A673 (cell line): ENCODE measurements at regions not wholly inside any gene's neighbourhood (a gene's known extent, or its start where the extent isn't known, plus 50 kb on each side); places are given as distances from the start of the nearest gene placed in this dataset.

Experiments used
- BruUV-seq: library from RNA; stranded (reverse); fragments of 400-500 nt; replicated peaks from 2 replicates; lab custom pipeline; 2021; lab: Mats Ljungman, UMichigan
- CTCF ChIA-PET: fragments of 300-600 bp; sonication (Branson Sonifier 250); formaldehyde crosslinking; loops from one replicate; lab custom pipeline; 2022; ENCODE audit warnings: antibody characterized with exemption; lab: Charles Lee
- POLR2A ChIA-PET: fragments of 300-600 bp; sonication (Branson Sonifier 250); formaldehyde crosslinking; loops from one replicate; lab custom pipeline; 2022; ENCODE audit warnings: antibody characterized with exemption; ENCODE audit not compliant: low non-redundant PET; lab: Charles Lee
- DNase-seq: peaks from one replicate; pipeline ENCODE4 v3.0.0-alpha.2; 2015; ENCODE audit warnings: low spot score
- H3K27ac ChIP-seq: fragments of 200-600 bp; sonication (generic); 2 replicates; pipeline ENCODE4 v1.5.1; 2016; ENCODE audit warnings: mixed run types, low read depth, mild to moderate bottlenecking, mixed read lengths, antibody characterized with exemption, low read length; ENCODE audit not compliant: poor library complexity, severe bottlenecking
- H3K27me3 ChIP-seq: fragments of 200-600 bp; sonication (generic); replicated peaks from 2 replicates; pipeline ENCODE4 v1.6.1; 2017; ENCODE audit warnings: mixed run types, low read depth, mild to moderate bottlenecking, mixed read lengths, antibody characterized with exemption, low read length; ENCODE audit not compliant: insufficient read depth, poor library complexity
- H3K36me3 ChIP-seq: fragments of 200-600 bp; sonication (generic); 2 replicates; pipeline ENCODE4 v1.6.1; 2016; ENCODE audit warnings: mixed run types, mild to moderate bottlenecking, mixed read lengths, antibody characterized with exemption, low read length; ENCODE audit not compliant: insufficient read depth, poor library complexity, severe bottlenecking
- H3K4me1 ChIP-seq: fragments of 200-600 bp; sonication (generic); 2 replicates; pipeline ENCODE4 v1.6.1; 2017; ENCODE audit warnings: mixed run types, mild to moderate bottlenecking, mixed read lengths, antibody characterized with exemption, low read length; ENCODE audit not compliant: insufficient read depth, poor library complexity, severe bottlenecking
- H3K4me3 ChIP-seq: fragments of 200-600 bp; sonication (generic); 2 replicates; pipeline ENCODE4 v1.5.1; 2016; ENCODE audit warnings: low read depth, mixed run types, mild to moderate bottlenecking, mixed read lengths, low read length; ENCODE audit not compliant: poor library complexity, severe bottlenecking
- H3K9me3 ChIP-seq: fragments of 200-600 bp; sonication (generic); 2 replicates; pipeline ENCODE4 v1.6.1; 2016; ENCODE audit warnings: mixed run types, low read depth, mild to moderate bottlenecking, mixed read lengths, antibody characterized with exemption, low read length; ENCODE audit not compliant: poor library complexity, severe bottlenecking
- CTCF ChIP-seq: fragments of 300-800, 200-600 bp; sonication (generic); conservative IDR thresholded peaks from 2 replicates; pipeline ENCODE4 v1.5.1; 2017; ENCODE audit warnings: low read depth, mild to moderate bottlenecking, antibody characterized with exemption, low read length, moderate library complexity, mixed read lengths
- EZH2 ChIP-seq: fragments of 200-600 bp; sonication (generic); IDR thresholded peaks from 2 replicates; pipeline ENCODE4 v1.6.1; 2017; ENCODE audit warnings: borderline replicate concordance, low read depth, mild to moderate bottlenecking, mixed read lengths, antibody characterized with exemption, low read length; ENCODE audit not compliant: poor library complexity, severe bottlenecking
- intact Hi-C: fragments of 100-400 bp; cut with micrococcal nuclease; formaldehyde crosslinking; loops from one replicate; pipeline ENCODE4 v1.10.0; 2022; ENCODE audit not compliant: unreplicated experiment

GRCh38 chr2:15775753-15776628, 164.4 kb upstream of the MYCN start:
- BruUV-seq = no TSS peak
- CTCF ChIA-PET = no interaction called here
- POLR2A ChIA-PET = no interaction called here
- intact Hi-C loops = no loop called here
- TF ChIP-seq EZH2 = no peak
- no peak for TF ChIP-seq CTCF
- H3K4me1 ChIP-seq = no peaks in the 10 kb centered on the region
- H3K27ac ChIP-seq = no peak overlapping the region
- H3K27me3 ChIP-seq = no peaks in the 10 kb centered on the region
- H3K36me3 ChIP-seq = no peaks in the 10 kb centered on the region
- H3K4me3 ChIP-seq = no peak overlapping the region
- no peak for DNase-seq
- no peaks in the 10 kb centered on the region for H3K9me3 ChIP-seq

- no peak for DNase-seq
- H3K4me1 ChIP-seq = no peaks in the 10 kb centered on the region
- H3K27ac ChIP-seq = no peak overlapping the region
- POLR2A ChIA-PET = no interaction called here
- no TSS peak for BruUV-seq
- TF ChIP-seq CTCF = no peak
- TF ChIP-seq EZH2 = no peak
- CTCF ChIA-PET = no interaction called here
- no peaks in the 10 kb centered on the region for H3K36me3 ChIP-seq
- no peaks in the 10 kb centered on the region for H3K9me3 ChIP-seq
- no peaks in the 10 kb centered on the region for H3K27me3 ChIP-seq
- H3K4me3 ChIP-seq = no peak overlapping the region
- intact Hi-C loops = no loop called here
These were observed 163.8 kb upstream of the MYCN start for GRCh38 chr2:15776629-15776919.

GRCh38 chr2:15776992-15777702, 163.2 kb upstream of the MYCN start:
- ChIA-PET CTCF (no interaction called here), POLR2A (no interaction called here)
- Histone ChIP-seq H3K36me3 (no peaks in the 10 kb centered on the region), H3K9me3 (no peaks in the 10 kb centered on the region), H3K4me3 (no peak overlapping the region), H3K27me3 (no peaks in the 10 kb centered on the region), H3K4me1 (no peaks in the 10 kb centered on the region), H3K27ac (no peak overlapping the region)
- no TSS peak for BruUV-seq
- intact Hi-C loops = no loop called here
- TF ChIP-seq EZH2 (no peak), CTCF (no peak)
- no peak for DNase-seq
